NCI-H2196 treated with DMSO at 0.1 percent for 48 hours (cell line): ENCODE measurements at regions not wholly inside any gene's neighbourhood (a gene's known extent, or its start where the extent isn't known, plus 50 kb on each side); places are given as distances from the start of the nearest gene placed in this dataset.
"Not testable (repeated sequence)": the region's sequence is repeated elsewhere in the genome, so short reads cannot be mapped to it uniquely, and the experiment has no call there.

ENCODE experiments used
- DNase-seq: peaks from one replicate; lab custom pipeline; 2025; ENCODE audit not compliant: unreplicated experiment; lab: John Stamatoyannopoulos, UW

- DNase-seq = no peak
These were observed 79.2 kb upstream of the BACH2 start for GRCh38 chr6:90375681-90376439.

DNA sequence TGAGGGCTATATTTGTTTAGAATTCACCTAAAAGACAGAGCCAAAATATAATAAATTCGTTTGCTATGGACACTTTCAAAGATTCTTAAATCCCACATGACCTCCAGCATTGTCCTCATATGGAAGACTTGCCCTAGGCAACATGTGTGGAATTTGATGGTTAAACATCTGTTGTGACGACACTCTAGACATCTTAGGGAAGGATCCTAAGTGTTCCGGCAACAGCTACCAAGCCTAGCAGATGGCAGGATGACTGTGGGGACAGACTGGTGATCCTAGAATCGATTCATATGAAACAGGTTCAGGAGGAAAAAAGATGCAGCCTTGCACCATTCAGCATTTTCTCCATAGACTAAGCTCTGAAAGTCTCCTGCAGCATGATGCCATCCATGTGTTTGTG lies 77.6 kb upstream of the BACH2 start:
- no peak for DNase-seq

- no peak for DNase-seq
These were observed 76.2 kb upstream of the BACH2 start for GRCh38 chr6:90372885-90373284.

GRCh38 chr6:90372450-90372849 lies 75.8 kb upstream of the BACH2 start:
- no peak for DNase-seq

GRCh38 chr6:90370493-90370959 lies 73.9 kb upstream of the BACH2 start:
- no peak for DNase-seq

DNA sequence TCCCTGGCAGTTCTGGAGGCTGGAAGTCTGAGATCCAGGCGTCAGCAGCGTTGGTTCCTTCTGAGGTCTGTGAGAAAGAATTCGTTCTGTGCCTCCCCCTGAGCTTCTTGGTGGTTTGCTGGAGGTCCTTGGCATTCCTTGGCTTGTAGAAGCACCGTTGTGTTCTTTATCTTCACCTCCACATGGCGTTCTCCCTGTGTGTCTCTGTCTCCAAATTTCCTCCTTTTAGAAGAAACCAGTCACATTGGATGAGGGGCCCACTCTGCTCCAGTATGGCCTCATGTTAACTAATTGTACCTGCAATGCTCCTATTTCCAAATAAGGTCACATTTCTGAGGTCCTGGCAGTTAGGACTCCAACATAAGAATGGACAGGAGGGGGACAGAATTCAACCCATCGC lies 73.0 kb upstream of the BACH2 start:
- DNase-seq = no peak

DNA sequence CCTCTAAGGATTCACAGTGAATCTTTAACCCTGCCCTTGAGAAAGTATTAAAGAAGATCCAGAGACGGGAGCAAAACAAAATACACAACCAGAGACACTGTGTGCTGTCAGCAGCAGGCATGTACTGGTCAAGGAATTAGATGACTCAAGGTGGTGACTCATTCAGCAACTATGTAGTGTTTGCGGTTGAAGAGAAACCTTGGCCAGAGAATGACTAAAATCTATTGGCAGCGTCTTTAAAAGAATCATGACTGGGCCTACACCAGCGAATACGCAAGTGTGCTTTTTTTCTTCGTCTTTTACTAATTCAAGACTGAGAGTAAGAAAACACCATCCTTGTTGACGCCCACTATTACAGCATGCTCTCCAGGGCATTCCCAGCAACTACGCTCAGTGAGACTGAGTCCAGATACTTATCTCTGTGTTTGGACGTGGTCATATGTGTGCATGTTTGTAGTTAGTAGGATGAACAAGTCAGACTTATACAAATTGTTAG lies 72.4 kb upstream of the BACH2 start:
- DNase-seq = peak; percentile 51

DNA sequence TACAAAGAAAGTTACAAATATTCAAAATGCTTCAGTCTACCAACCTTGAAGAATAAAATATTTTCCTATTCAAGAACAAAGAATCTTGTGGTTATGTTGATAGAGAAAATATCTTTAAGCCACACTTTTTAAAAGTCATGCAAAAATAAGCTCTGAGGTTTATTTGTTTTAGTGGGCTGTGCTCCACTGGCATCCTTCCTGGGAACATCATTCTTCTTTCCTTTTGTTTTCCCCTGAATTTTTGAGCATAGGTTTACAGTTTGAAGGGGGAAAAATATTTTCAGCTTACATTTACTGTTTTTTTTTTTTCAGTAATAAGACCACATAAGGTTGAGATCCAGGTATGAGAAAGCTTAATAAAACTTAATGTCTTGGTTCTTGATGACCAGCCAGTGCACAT lies 72.0 kb upstream of the BACH2 start:
- DNase-seq = no peak

DNA sequence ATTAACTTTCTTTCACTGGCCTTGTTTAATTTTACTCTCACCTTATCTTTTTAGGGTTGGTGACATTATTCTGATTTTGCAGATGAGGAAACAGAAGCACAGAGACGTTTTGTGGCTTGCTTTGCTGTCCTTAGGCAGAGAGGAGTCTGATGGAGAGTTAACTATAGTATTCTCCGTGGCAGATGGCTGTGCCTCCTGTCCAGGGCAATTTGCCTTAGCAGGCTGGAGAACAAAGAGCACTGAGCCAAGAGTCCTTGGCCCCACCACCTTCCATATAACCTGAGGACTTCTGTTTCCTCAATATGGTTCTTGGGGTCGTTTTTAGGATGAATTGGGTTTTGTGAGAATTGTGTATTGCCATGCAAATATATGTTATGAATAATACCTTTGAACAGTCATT lies 71.4 kb upstream of the BACH2 start:
- DNase-seq = no peak

GRCh38 chr6:90365565-90366219 lies 69.0 kb upstream of the BACH2 start:
- no peak for DNase-seq

DNA sequence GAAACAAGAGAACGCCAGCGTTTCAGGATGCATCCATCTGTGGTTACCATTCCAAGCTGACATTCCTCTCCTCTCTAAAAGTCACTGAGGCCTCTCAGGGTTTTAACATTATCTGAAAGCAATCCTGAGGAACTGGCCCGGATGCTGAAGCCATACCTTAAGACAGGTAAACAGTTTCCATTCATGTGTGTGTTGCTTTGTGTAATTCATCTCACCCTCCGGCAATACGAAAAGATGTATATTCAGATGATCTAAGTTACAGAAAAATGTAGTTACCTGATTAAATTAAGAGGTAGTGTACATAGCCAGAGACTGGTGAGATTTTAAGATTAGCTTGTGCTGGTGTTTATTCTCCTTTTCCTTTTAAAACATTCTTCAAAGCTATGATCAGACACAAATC lies 68.4 kb upstream of the BACH2 start:
- no peak for DNase-seq

- no peak for DNase-seq
These were observed 67.6 kb upstream of the BACH2 start for GRCh38 chr6:90364286-90364685.

DNA sequence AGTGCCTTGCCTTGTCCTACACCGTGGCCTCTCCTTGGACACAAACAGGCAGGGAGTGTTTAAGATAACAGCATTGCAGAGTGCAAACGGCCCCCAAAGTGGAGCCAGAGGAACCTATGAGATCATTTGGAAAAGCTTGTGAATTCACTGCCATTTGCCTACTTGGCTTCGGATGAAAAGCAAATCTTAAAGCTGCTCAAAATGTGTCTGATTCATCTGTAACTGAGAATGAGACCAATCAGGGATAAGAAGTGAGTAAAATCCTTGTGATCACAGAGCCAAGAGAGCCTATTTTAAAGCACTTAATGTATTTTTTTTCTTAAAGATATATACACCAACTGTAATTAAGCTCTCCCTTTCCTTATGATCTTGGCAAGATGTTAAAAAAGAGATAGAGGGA lies 65.7 kb upstream of the BACH2 start:
- no peak for DNase-seq

- no peak for DNase-seq
These were observed 64.5 kb upstream of the BACH2 start for GRCh38 chr6:90361174-90361573.

- DNase-seq = not testable (repeated sequence)
These were observed 61.6 kb upstream of the BACH2 start for GRCh38 chr6:90358036-90358770.

DNA sequence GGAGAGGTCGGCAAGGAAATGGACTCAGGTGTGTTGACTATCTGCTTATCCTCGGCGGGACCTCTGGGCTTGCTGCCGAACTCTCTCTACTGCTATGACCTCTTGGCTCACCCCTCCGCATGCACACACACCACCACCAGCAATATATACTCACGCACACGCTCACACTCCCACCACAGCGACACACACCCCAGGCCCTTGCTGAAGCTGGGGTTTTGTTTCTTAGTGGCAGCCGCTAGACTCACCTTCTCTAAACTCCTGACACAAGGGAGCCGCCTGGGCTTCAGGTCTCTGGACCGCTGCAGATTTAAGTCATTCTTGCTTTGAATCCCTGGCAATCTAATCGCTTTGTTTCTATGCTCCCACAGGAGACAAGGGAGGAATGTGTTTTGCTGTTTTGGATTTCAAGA lies 59.4 kb upstream of the BACH2 start:
- DNase-seq = no peak

DNA sequence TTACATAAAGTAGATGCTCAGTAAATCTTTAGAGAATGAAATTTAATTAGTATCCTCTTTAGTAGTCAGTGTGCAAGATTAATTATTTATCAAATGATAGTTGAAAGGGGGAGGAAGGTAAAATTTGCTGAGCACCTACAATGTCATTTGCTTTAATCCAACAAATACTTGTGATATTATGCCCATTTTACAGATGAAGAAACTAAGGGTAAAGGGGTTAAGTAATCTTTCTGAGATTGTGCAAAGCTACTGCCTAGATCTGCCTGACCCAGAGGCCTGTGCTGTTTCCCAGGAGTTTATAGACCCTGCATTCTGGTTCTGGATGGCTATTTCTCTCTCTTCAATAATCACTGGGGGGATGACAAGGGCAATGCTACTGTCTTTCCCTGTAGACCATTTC lies 58.3 kb upstream of the BACH2 start:
- DNase-seq = no peak

GRCh38 chr6:90351696-90352095 lies 55.1 kb upstream of the BACH2 start:
- DNase-seq = no peak

DNA sequence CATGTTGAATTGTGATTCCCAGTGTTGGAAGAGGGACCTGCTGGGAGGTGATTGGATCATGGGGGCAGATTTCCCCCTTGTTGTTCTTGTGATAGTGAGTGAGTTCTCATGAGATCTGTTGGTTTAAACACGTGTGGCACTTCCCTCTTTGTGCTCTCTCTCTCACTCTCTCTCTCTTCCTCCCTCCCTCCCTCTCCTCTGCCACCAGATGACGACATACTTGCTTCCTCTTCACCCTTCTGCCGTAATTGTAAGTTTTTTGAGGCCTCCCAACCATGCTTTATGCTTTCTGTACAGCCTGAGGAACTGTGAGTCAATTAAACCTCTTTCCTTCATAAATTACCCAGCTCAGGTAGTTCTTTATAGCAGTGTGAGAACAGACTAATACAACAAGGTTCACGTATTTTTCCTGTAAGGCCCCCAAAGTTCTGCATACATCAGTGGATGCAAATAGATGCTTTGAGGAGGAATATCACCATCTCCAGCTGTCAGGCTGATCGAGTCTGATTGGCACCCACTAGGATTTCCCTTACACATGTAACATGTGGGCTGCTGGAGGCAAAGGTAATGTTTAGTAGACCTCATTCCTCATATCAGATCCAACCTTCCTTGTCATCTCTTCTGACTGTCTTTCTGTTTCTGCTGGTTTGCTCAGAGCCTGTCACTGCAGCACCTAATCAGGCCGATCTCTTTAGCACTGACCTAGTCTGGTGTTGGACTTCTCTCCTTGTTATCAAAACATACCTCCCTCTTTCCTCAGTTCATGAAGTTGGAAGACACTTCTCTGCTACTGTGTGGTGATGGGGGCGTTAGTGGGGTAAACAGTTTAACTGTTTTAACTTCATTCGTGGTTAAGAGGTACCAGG lies 54.3 kb upstream of the BACH2 start:
- DNase-seq = no peak

DNA sequence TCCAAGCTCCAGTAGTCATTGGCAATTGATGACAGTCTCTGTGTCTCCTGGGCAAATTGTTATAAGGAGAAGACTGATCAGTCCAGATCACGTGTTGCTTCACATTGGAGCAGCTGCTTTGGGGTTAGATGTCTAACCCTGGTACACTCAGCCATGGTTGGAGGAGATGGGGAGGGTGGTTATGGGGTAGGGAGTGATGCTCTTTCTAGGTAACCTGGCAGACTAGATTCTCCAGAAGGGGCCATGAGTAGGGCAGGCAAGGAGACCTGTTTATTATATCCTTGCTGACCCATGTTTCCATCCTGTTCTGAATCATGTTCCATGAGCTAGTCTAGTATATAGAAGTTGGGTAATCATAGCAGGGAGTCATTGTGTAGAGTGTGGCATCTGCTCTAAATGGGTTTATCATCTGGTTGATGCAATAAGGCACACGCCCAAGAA lies 50.8 kb upstream of the BACH2 start:
- no peak for DNase-seq

DNA sequence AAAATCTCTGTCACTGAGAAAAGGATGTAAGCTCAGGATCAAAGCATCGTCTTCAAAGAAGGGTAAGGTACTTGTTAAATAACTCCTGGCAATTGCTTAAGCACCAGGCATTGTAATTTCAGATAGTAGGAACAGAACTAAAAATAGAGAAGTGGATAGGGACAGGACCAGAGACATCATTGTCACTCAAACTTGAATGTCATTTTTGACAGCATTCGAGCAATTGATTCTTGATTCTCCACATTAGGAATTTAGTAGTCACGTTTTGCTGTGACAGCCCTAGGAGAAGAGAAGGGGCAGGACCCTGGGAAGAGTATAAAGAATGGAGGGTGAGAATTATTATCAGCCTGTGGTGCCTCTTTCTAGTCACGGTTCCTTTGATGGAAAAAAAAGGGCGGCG lies 50.1 kb upstream of the BACH2 start:
- DNase-seq = no peak
